G401 (cell line): ENCODE measurements at regions not wholly inside any gene's neighbourhood (a gene's known extent, or its start where the extent isn't known, plus 50 kb on each side); places are given as distances from the start of the nearest gene placed in this dataset.

Experiments used
- DNase-seq: peaks from one replicate; pipeline ENCODE4 v3.0.0-alpha.2; 2015; ENCODE audit warnings: low spot score
- in situ Hi-C: cut with HindIII; loops from 2 replicates; pipeline ENCODE4 v1.10.0; 2016; ENCODE audit warnings: low sequenced_read_pairs, mixed read lengths

- in situ Hi-C loops: no loop called here
- DNase-seq: no peak
Observed at GRCh38 chr2:64817453-64817852, 163.7 kb upstream of the SERTAD2 start.

GRCh38 chr2:64818664-64819060 is 164.9 kb upstream of the SERTAD2 start:
- in situ Hi-C loops: no loop called here
- DNase-seq: no peak

- DNase-seq: no peak
- in situ Hi-C loops: no loop called here
Observed at GRCh38 chr2:64819361-64819760, 165.6 kb upstream of the SERTAD2 start.

- no peak for DNase-seq
- in situ Hi-C loops: no loop called here
Observed at GRCh38 chr2:64819774-64820688, 166.3 kb upstream of the SERTAD2 start.

GRCh38 chr2:64820901-64821300 is 167.2 kb upstream of the SERTAD2 start:
- DNase-seq: no peak
- in situ Hi-C loops: no loop called here

GRCh38 chr2:64823794-64824193 is 165.4 kb upstream of the SLC1A4 start:
- no peak for DNase-seq
- in situ Hi-C loops: no loop called here

GRCh38 chr2:64825831-64826491 is 163.2 kb upstream of the SLC1A4 start:
- in situ Hi-C loops: no loop called here
- no peak for DNase-seq

- in situ Hi-C loops: no loop called here
- DNase-seq: no peak
Observed at GRCh38 chr2:64826703-64827102, 162.5 kb upstream of the SLC1A4 start.

GRCh38 chr2:64828261-64828660 is 160.9 kb upstream of the SLC1A4 start:
- in situ Hi-C loops: no loop called here
- no peak for DNase-seq

- in situ Hi-C loops: no loop called here
- DNase-seq: no peak
Observed at GRCh38 chr2:64829525-64829924, 159.7 kb upstream of the SLC1A4 start.

GRCh38 chr2:64831134-64831976 is 157.8 kb upstream of the SLC1A4 start:
- in situ Hi-C loops: no loop called here
- DNase-seq: peak; percentile 51

- no peak for DNase-seq
- in situ Hi-C loops: no loop called here
Observed at GRCh38 chr2:64831977-64832328, 157.2 kb upstream of the SLC1A4 start.

GRCh38 chr2:64832936-64833335 is 156.3 kb upstream of the SLC1A4 start:
- in situ Hi-C loops: no loop called here

GRCh38 chr2:64836566-64836965 is 152.6 kb upstream of the SLC1A4 start:
- in situ Hi-C loops: no loop called here
- no peak for DNase-seq

More at GRCh38 chr2:64832936-64833335, 156.3 kb upstream of the SLC1A4 start:
- DNase-seq: no peak

GRCh38 chr2:64837116-64837731 is 152.0 kb upstream of the SLC1A4 start:
- in situ Hi-C loops: no loop called here

GRCh38 chr2:64837925-64838641 is 151.1 kb upstream of the SLC1A4 start:
- in situ Hi-C loops: no loop called here

More at GRCh38 chr2:64837116-64837731, 152.0 kb upstream of the SLC1A4 start:
- no peak for DNase-seq

GRCh38 chr2:64838817-64839216 is 150.4 kb upstream of the SLC1A4 start:
- in situ Hi-C loops: no loop called here
- DNase-seq: no peak

More at GRCh38 chr2:64837925-64838641, 151.1 kb upstream of the SLC1A4 start:
- no peak for DNase-seq

- no peak for DNase-seq
- in situ Hi-C loops: no loop called here
Observed at GRCh38 chr2:64839844-64840243, 149.4 kb upstream of the SLC1A4 start.

- in situ Hi-C loops: no loop called here
- no peak for DNase-seq
Observed at GRCh38 chr2:64840426-64840881, 148.7 kb upstream of the SLC1A4 start.
